HCT116 (cell line): ENCODE measurements at regions not wholly inside any gene's neighbourhood (a gene's known extent, or its start where the extent isn't known, plus 50 kb on each side); places are given as distances from the start of the nearest gene placed in this dataset.

Experiments used
- ATAC-seq: fragments of 200-7000 bp; cut with Tn5 transposase; 2 replicates; pipeline ENCODE4 v1.9.1; 2020; ENCODE audit warnings: mild to moderate bottlenecking, moderate library complexity
- BruUV-seq: library from RNA; stranded (reverse); fragments of 400-500 nt; replicated peaks from 2 replicates; lab custom pipeline; 2021; lab: Mats Ljungman, UMichigan
- CTCF ChIA-PET: fragments of 300-600 bp; sonication (Branson Sonifier 250); formaldehyde crosslinking; loops from one replicate; lab custom pipeline; 2021; ENCODE audit warnings: antibody characterized with exemption; lab: Charles Lee
- POLR2A ChIA-PET: fragments of 300-600, 350-600 bp; sonication (Branson Sonifier 250); formaldehyde crosslinking; loops from one replicate; lab custom pipeline; 2021; ENCODE audit warnings: antibody characterized with exemption; lab: Charles Lee
- RAD21 ChIA-PET, 2 experiments: fragments of 300-600 bp; sonication (Branson Sonifier 250); formaldehyde crosslinking; loops; one replicate each; lab custom pipeline; 2023; ENCODE audit warnings: low total read pairs in 2 of 2; ENCODE audit not compliant: uncharacterized antibody in 2 of 2, unreplicated experiment in 2 of 2, low non-redundant PET in 1 of 2; lab: Charles Lee
- DNase-seq: peaks from one replicate; pipeline ENCODE4 v3.0.0-alpha.2; 2010; ENCODE audit warnings: low read depth, low spot score
- H2AFZ ChIP-seq: fragments of 200-600 bp; shearing (Covaris generic), sonication (generic); 2 replicates; pipeline ENCODE4 v1.6.1; 2017; ENCODE audit warnings: low read depth, mixed run types, mixed read lengths, antibody characterized with exemption, low read length; ENCODE audit not compliant: poor library complexity, severe bottlenecking
- H3K27ac ChIP-seq: 2 replicates; pipeline ENCODE4 v1.5.1; 2012; ENCODE audit warnings: low read depth, low read length
- H3K27me3 ChIP-seq: fragments of 200-600 bp; sonication (generic); 2 replicates; pipeline ENCODE4 v1.6.1; 2016; ENCODE audit warnings: mixed run types, low read length, mixed read lengths; ENCODE audit not compliant: insufficient read depth
- H3K36me3 ChIP-seq, 2 experiments: fragments of 200-500 bp in 1 of 2; fragments of 200-600 bp in 1 of 2; sonication (Bioruptor generic) in 1 of 2; sonication (generic) in 1 of 2; 2 replicates each; pipeline versions ENCODE4 v1.5.1 to v1.6.1; 2014 to 2016; ENCODE audit warnings: low read length in 2 of 2, inconsistent platforms in 1 of 2, mixed read lengths in 1 of 2, mixed run types in 1 of 2; ENCODE audit not compliant: insufficient read depth in 2 of 2, control insufficient read depth in 1 of 2
- H3K4me1 ChIP-seq, 2 experiments: fragments of 200-600 bp in 1 of 2; sonication (generic) in 1 of 2; 2 replicates each; pipeline versions ENCODE4 v1.5.1 to v1.6.1; 2012 to 2017; ENCODE audit warnings: low read length in 2 of 2, inconsistent platforms in 1 of 2, mild to moderate bottlenecking in 1 of 2, mixed read lengths in 1 of 2, mixed run types in 1 of 2, moderate library complexity in 1 of 2; ENCODE audit not compliant: insufficient read depth in 2 of 2, control insufficient read depth in 1 of 2
- H3K4me2 ChIP-seq: fragments of 200-600 bp; sonication (generic); 2 replicates; pipeline ENCODE4 v1.6.1; 2017; ENCODE audit warnings: mixed run types, low read length, mixed read lengths
- H3K4me3 ChIP-seq, 2 experiments: fragments of 200-600 bp in 1 of 2; sonication (generic) in 1 of 2; replicated peaks in 1 of 2; 2 replicates each; pipeline ENCODE4 v1.5.1; 2011 to 2016; ENCODE audit warnings: low read length in 2 of 2, control low read depth in 1 of 2, low read depth in 1 of 2, mild to moderate bottlenecking in 1 of 2, mixed read lengths in 1 of 2, mixed run types in 1 of 2
- H3K79me2 ChIP-seq: fragments of 200-600 bp; sonication (generic); 2 replicates; pipeline ENCODE4 v1.6.1; 2017; ENCODE audit warnings: mild to moderate bottlenecking, mixed run types, low read length, moderate library complexity, mixed read lengths; ENCODE audit not compliant: insufficient read depth
- H3K9ac ChIP-seq: fragments of 200-600 bp; sonication (generic); 2 replicates; pipeline ENCODE4 v1.6.1; 2016; ENCODE audit warnings: low read length, mixed read lengths
- H3K9me2 ChIP-seq: fragments of 200-600 bp; sonication (generic), shearing (Covaris generic); 2 replicates; pipeline ENCODE4 v1.6.1; 2017; ENCODE audit warnings: mixed run types, mild to moderate bottlenecking, moderate library complexity; ENCODE audit not compliant: insufficient read depth
- H3K9me3 ChIP-seq, 2 experiments: fragments of 200-500 bp in 1 of 2; fragments of 200-600 bp in 1 of 2; sonication (Bioruptor generic) in 1 of 2; sonication (generic) in 1 of 2; 2 replicates each; pipeline ENCODE4 v1.6.1; 2014 to 2017; ENCODE audit warnings: low read length in 2 of 2, mixed read lengths in 2 of 2, inconsistent platforms in 1 of 2, low read depth in 1 of 2, mild to moderate bottlenecking in 1 of 2, mixed run types in 1 of 2, moderate library complexity in 1 of 2; ENCODE audit not compliant: control insufficient read depth in 1 of 2, insufficient read depth in 1 of 2
- H4K20me1 ChIP-seq: fragments of 200-600 bp; sonication (generic), shearing (Covaris generic); 2 replicates; pipeline ENCODE4 v1.6.1; 2017; ENCODE audit warnings: mixed run types, mild to moderate bottlenecking, moderate library complexity; ENCODE audit not compliant: insufficient read depth
- ATF3 ChIP-seq: IDR thresholded peaks from 2 replicates; pipeline ENCODE4 v1.6.1; 2012
- CBX3 ChIP-seq: IDR thresholded peaks from 2 replicates; pipeline ENCODE4 v1.6.1; 2012; ENCODE audit warnings: low read depth
- CEBPB ChIP-seq: IDR thresholded peaks from 2 replicates; pipeline ENCODE4 v1.6.1; 2012; ENCODE audit warnings: low read depth
- ELF1 ChIP-seq: IDR thresholded peaks from 2 replicates; pipeline ENCODE4 v1.6.1; 2012; ENCODE audit warnings: low read depth, borderline replicate concordance
- EZH2 ChIP-seq: fragments of 200-600 bp; sonication (generic); IDR thresholded peaks from 2 replicates; pipeline ENCODE4 v1.6.1; 2017; ENCODE audit warnings: antibody characterized with exemption, mixed run types
- JUND ChIP-seq: IDR thresholded peaks from 2 replicates; pipeline ENCODE4 v1.6.1; 2012
- MAX ChIP-seq: IDR thresholded peaks from 2 replicates; pipeline ENCODE4 v1.6.1; 2012
- POLR2AphosphoS5 ChIP-seq: IDR thresholded peaks from 2 replicates; pipeline ENCODE4 v1.6.1; 2011; ENCODE audit warnings: mild to moderate bottlenecking, low read depth, low read length, moderate library complexity
- RAD21 ChIP-seq: IDR thresholded peaks from 2 replicates; pipeline ENCODE4 v1.6.1; 2012; ENCODE audit warnings: low read depth, mild to moderate bottlenecking
- REST ChIP-seq: IDR thresholded peaks from 2 replicates; pipeline ENCODE4 v1.6.1; 2012; ENCODE audit warnings: low read depth
- SIN3A ChIP-seq: IDR thresholded peaks from 2 replicates; pipeline ENCODE4 v1.6.1; 2012; ENCODE audit warnings: low read depth
- TCF7L2 ChIP-seq: IDR thresholded peaks from 2 replicates; pipeline ENCODE4 v1.7.0; 2011; ENCODE audit warnings: borderline replicate concordance, inconsistent platforms; ENCODE audit not compliant: insufficient read depth, insufficient read length; ENCODE audit errors: extremely low read depth
- YY1 ChIP-seq: IDR thresholded peaks from 2 replicates; pipeline ENCODE4 v1.6.1; 2011; ENCODE audit warnings: low read length, low read depth, moderate library complexity, mild to moderate bottlenecking; ENCODE audit not compliant: insufficient replicate concordance; ENCODE audit errors: extremely low read depth
- ZFX ChIP-seq: fragments of 450-650 bp; IDR thresholded peaks from 2 replicates; pipeline ENCODE4 v1.6.1; 2017
- intact Hi-C: fragments of 100-400 bp; cut with micrococcal nuclease; formaldehyde crosslinking; loops from 2 replicates; pipeline ENCODE4 v1.10.0; 2022

GRCh38 chr4:59517007-59517406 lies 1683.1 kb upstream of the ADGRL3 start:
- H3K9ac ChIP-seq = no peak overlapping the region
- intact Hi-C loops = no loop called here
- no peak for ATAC-seq
- no peak for DNase-seq
- no peak for TF ChIP-seq POLR2AphosphoS5
- no peak for TF ChIP-seq EZH2
- no peak for TF ChIP-seq ATF3
- TF ChIP-seq TCF7L2 = no peak
- ChIA-PET POLR2A (no interaction called here), CTCF (no interaction called here), RAD21 (no interaction called here)
- no peak overlapping the region for H3K4me2 ChIP-seq
- H4K20me1 ChIP-seq = no peaks in the 10 kb centered on the region
- BruUV-seq = no TSS peak
- H3K4me1 ChIP-seq = no peaks in the 10 kb centered on the region
- H3K9me2 ChIP-seq = no peaks in the 10 kb centered on the region
- no peaks in the 10 kb centered on the region for H3K36me3 ChIP-seq
- no peak overlapping the region for H3K4me3 ChIP-seq
- no peaks in the 10 kb centered on the region for H3K79me2 ChIP-seq
- no peaks in the 10 kb centered on the region for H3K27me3 ChIP-seq
- H3K27ac ChIP-seq = no peak overlapping the region
- no peak overlapping the region for H2AFZ ChIP-seq
- peaks cover 0 to 10% of the 10 kb centered on the region in 2 experiments; a peak in 2 of 4 replicates for H3K9me3 ChIP-seq

- intact Hi-C loops = no loop called here
- H3K27me3 ChIP-seq = no peaks in the 10 kb centered on the region
- no peaks in the 10 kb centered on the region for H4K20me1 ChIP-seq
- H3K79me2 ChIP-seq = no peaks in the 10 kb centered on the region
- H3K36me3 ChIP-seq = no peaks in the 10 kb centered on the region
- RAD21 ChIA-PET = no interaction called here
- DNase-seq (no peak), ATAC-seq (no peak)
- H3K4me3 ChIP-seq = no peak overlapping the region
- H3K4me2 ChIP-seq = no peak overlapping the region
- POLR2A ChIA-PET = no interaction called here
- BruUV-seq = no TSS peak
- H3K27ac ChIP-seq = no peak overlapping the region
- peaks cover 0 to 10% of the 10 kb centered on the region in 2 experiments; a peak in 2 of 4 replicates for H3K9me3 ChIP-seq
- H3K9ac ChIP-seq = no peak overlapping the region
- no peaks in the 10 kb centered on the region for H3K9me2 ChIP-seq
- no peaks in the 10 kb centered on the region for H3K4me1 ChIP-seq
- no peak overlapping the region for H2AFZ ChIP-seq
- CTCF ChIA-PET = no interaction called here
- TF ChIP-seq CEBPB (no peak), POLR2AphosphoS5 (no peak), JUND (no peak), ELF1 (no peak), REST (no peak), YY1 (no peak), RAD21 (no peak), MAX (no peak), TCF7L2 (no peak), CBX3 (no peak), ZFX (no peak), SIN3A (no peak)
These were observed 1681.9 kb upstream of the ADGRL3 start for GRCh38 chr4:59518005-59518823.
